HG03064 (cell line): ENCODE measurements at regions not wholly inside any gene's neighbourhood (a gene's known extent, or its start where the extent isn't known, plus 50 kb on each side); places are given as distances from the start of the nearest gene placed in this dataset.

ENCODE experiments used
- ATAC-seq: cut with Tn5 transposase; IDR thresholded peaks from one replicate; pipeline ENCODE4 v1.9.1; 2021; ENCODE audit warnings: low read depth; ENCODE audit not compliant: unreplicated experiment

GRCh38 chr10:83233691-83234090 is 905.6 kb upstream of the GHITM start:
- ATAC-seq: no peak

DNA sequence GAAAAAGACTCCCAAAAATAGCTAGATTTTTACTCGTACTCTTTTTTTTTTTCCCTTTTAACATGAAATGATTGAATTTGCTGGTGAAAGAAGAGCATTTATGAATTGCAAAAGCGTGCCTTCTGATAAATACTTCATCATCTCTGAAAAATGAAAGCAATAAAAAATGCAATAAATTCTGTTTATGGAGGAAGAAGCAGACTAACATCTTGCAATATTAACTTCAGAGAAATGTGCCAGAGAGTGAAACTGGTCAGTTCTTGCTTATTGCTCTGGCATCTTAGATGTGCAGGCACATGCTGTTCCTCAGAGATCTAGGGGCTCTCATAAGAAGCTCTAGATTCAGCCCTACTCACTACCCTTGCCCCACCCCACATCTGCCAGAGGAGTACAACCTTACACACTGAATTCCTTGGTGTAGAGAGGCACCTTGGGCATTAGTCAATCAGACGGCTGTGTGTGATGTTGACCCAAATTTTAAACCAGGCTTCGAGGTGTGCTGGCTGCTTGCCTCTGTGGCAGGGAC is 891.1 kb upstream of the GHITM start:
- ATAC-seq: no peak

DNA sequence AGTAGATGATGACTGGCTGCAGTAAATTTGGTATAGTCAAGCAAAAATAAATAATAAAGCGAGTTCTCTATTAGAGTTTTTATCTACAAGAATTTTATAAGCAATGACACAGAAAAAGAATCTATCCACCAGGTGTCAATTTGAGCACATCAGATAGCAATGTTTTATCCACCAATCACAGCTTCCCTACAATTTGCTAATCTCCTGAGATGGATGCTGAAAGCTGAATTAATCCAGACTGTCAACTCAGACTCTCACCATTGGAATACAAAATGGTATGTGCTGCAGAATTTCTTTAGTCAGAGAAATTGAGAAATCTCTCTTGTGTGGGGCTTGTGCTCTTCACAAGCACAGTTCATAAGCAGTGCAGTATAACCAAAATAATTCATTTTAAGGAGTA is 888.9 kb upstream of the GHITM start:
- no peak for ATAC-seq

GRCh38 chr10:83252169-83252568 is 887.1 kb upstream of the GHITM start:
- ATAC-seq: no peak

DNA sequence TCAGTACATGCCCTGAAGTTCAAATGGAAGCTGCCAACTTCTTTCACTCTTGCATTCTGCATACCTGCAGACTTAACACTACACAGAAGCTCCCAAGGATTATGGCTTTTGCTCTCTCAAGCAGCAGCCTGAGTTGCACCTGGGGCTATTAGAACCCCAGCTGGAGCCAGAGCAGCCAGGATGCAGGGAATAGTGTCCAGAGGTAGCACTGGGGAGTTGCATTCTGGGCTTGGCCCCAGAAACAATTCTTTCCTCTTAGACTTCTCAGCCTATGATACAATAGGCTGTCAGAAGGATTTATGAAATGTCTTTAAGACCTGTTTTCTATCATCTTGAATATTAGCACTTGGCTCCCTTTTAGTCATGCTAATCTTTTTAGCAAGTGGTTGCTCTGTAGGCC is 886.7 kb upstream of the GHITM start:
- no peak for ATAC-seq

GRCh38 chr10:83253011-83253671 is 886.2 kb upstream of the GHITM start:
- no peak for ATAC-seq

DNA sequence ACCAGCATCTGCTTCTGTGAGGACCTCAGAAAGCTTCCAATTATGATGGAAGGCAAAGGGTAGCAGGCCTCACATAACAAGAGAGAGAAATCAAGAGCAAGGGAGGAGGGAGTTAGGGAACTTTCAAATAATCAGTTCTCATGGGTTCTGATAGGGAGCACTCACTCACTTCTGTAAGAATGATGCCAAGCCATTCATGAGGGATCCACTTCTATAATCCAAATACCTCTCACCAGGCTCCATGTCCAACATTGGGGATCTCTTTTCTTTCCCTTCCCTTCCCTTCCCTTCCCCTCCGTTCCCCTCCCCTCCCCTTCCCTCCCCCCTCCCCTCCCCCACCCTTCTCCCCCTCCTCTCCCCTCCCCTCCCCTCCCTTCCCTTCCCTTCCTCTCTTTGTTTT is 884.6 kb upstream of the GHITM start:
- no peak for ATAC-seq

GRCh38 chr10:83262434-83262833 is 876.9 kb upstream of the GHITM start:
- no peak for ATAC-seq

GRCh38 chr10:83272666-83273434 is 866.5 kb upstream of the GHITM start:
- no peak for ATAC-seq

- no peak for ATAC-seq
Measured at GRCh38 chr10:83274088-83274487, 865.2 kb upstream of the GHITM start.

GRCh38 chr10:83276971-83277370 is 862.3 kb upstream of the GHITM start:
- ATAC-seq: no peak

DNA sequence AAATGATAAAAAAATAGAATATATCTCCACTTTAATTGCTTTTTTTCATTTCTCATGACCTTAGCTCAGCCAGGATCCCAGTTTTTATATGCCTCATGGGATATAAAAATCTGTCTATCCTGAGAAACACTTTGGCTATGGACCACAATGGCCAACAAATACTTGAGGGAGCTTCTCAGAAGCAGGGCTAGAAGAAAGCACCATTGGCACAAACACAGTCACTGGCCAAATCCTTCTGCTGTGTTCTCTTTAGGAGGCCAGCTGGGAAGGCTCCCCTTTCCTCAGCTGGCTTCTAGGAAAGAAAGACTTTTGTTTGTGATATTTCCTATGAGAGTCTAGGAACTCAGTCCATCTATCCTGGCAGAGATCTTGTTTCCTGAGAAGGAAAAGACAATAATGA is 856.2 kb upstream of the GHITM start:
- no peak for ATAC-seq

DNA sequence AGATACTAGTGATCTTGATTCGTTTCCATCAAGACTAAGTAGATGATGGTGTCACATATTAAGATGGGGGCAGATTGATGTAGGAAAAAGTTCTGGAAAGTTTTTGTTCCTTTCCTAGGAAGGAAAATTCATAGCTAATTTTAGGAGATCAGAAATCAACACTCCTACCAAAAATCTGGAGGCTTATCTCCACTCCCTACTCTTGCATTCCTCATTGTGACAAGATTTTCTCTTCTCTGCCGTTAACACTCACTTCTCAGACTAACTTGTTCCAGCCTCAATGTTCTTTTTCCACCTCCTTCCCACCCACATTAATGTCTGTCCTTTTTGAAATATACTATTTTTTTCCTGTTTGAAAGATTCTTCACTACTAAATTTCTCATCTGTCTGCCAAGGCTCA is 851.9 kb upstream of the GHITM start:
- no peak for ATAC-seq

- ATAC-seq: no peak
Measured at GRCh38 chr10:83289373-83289772, 849.9 kb upstream of the GHITM start.

DNA sequence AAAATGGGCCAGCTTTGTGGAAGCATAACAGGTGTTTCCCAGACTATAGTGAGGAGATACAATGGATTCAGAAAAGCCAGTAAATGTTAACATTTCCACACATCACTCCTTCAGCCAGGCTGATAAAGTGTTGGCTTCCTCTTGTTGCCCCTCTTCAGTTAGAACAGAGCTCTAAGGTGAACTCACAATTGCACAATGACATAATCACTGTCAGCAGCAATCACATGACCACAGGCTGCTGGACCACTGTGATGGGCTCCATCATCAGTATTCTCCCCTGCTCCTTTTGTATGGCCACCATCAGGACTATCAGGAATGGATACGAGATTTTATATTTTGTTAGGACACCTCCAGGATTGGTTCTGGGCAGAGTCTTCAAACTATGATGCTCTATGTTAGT is 849.4 kb upstream of the GHITM start:
- ATAC-seq: no peak

DNA sequence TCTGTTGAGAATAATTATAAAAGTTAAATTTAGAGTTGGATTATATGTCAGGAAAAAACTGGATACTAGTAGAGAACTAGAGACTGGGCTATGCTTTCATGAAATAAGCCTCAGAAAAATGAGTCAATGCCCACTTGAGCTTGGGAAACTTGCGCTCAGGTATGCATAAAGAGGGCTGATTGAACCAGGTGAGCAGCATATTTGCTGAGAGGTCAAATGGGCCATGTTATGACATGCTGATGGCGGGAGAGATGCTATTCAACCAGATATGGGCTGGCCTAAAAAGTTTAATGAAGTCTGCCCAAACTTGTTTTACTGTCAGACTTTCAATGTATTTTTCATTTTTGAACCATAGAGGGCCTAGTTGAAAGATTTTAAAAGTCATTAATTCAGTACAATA is 837.6 kb upstream of the GHITM start:
- ATAC-seq: no peak

- ATAC-seq: no peak
Measured at GRCh38 chr10:83302623-83303022, 836.7 kb upstream of the GHITM start.

- no peak for ATAC-seq
Measured at GRCh38 chr10:83310688-83311087, 828.6 kb upstream of the GHITM start.

DNA sequence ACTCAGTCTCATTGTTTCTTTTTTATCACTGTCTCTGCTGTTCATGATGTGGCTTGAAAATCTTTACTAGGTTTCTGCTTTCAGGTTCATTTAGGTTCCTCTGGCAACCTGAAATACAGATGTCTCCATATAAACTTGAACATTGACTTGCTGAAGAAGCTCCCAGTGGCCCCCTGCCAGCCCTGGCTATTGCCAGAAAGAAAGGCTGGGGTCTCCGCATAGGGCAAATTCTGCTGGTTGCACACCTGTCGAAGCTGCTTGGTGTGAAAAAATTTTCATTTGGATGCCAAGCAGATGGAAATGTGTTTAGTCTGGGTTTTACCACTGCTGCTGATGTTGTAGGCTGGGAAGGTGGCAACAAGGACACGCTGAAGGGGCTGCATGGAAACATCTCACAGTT is 826.7 kb upstream of the GHITM start:
- ATAC-seq: no peak

DNA sequence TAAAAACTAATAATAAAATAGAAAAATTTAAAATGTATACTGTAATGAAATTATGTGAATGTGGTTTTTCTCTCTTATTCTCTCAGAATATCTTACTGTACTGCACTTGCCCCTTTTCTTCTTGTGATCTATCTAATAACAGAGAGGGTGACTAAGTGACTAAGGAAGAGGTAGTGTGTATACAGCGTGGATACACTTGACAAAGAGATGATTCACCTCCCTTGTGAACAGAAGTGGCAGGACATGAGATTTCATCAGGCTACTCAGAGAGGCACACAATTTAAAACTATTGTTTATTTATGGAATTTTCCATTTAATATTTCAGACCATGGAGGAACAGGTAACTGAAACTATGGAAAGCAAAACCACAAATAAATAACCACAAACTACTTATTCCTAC is 806.6 kb upstream of the GHITM start:
- no peak for ATAC-seq

GRCh38 chr10:83333566-83333965 is 805.7 kb upstream of the GHITM start:
- ATAC-seq: no peak

- no peak for ATAC-seq
Measured at GRCh38 chr10:83343676-83344075, 795.6 kb upstream of the GHITM start.
